GM18909 (cell line): ENCODE measurements at regions not wholly inside any gene's neighbourhood (a gene's known extent, or its start where the extent isn't known, plus 50 kb on each side); places are given as distances from the start of the nearest gene placed in this dataset.
"Not testable (repeated sequence)": the region's sequence is repeated elsewhere in the genome, so short reads cannot be mapped to it uniquely, and the experiment has no call there.

Experiments
- ATAC-seq: cut with Tn5 transposase; IDR thresholded peaks from one replicate; pipeline ENCODE4 v1.9.1; 2021; ENCODE audit warnings: mild to moderate bottlenecking; ENCODE audit not compliant: unreplicated experiment, poor library complexity

- no peak for ATAC-seq
Observed at GRCh38 chr6:11411593-11411992, 126.0 kb upstream of the TMEM170B start.

GRCh38 chr6:11410539-11411307 is 126.8 kb upstream of the TMEM170B start:
- ATAC-seq = no peak

GRCh38 chr6:11409371-11409770 is 128.2 kb upstream of the TMEM170B start:
- no peak for ATAC-seq

- ATAC-seq = no peak
Observed at GRCh38 chr6:11407414-11407813, 130.1 kb upstream of the TMEM170B start.

- ATAC-seq = no peak
Observed at GRCh38 chr6:11404838-11405237, 132.7 kb upstream of the TMEM170B start.

GRCh38 chr6:11404081-11404480 is 133.5 kb upstream of the TMEM170B start:
- ATAC-seq = peak; percentile 64

GRCh38 chr6:11403035-11403601 is 134.4 kb upstream of the TMEM170B start:
- ATAC-seq = no peak

- not testable (repeated sequence) for ATAC-seq
Observed at GRCh38 chr6:11402581-11402980, 135.0 kb upstream of the TMEM170B start.

- ATAC-seq = not testable (repeated sequence)
Observed at GRCh38 chr6:11401954-11402353, 135.6 kb upstream of the TMEM170B start.

- ATAC-seq = no peak
Observed at GRCh38 chr6:11398451-11399326, 138.9 kb upstream of the TMEM170B start.

GRCh38 chr6:11397622-11398450 is 139.7 kb upstream of the TMEM170B start:
- no peak for ATAC-seq

- ATAC-seq = no peak
Observed at GRCh38 chr6:11396860-11397259, 140.7 kb upstream of the TMEM170B start.

- no peak for ATAC-seq
Observed at GRCh38 chr6:11393713-11394627, 143.6 kb upstream of the TMEM170B start.

- no peak for ATAC-seq
Observed at GRCh38 chr6:11392778-11393507, 144.6 kb upstream of the TMEM170B start.

- no peak for ATAC-seq
Observed at GRCh38 chr6:11391934-11392777, 145.4 kb upstream of the TMEM170B start.

GRCh38 chr6:11389977-11390376 is 147.6 kb upstream of the TMEM170B start:
- ATAC-seq = no peak
